ENCODE measurements at regions not wholly inside any gene's neighbourhood (a gene's known extent, or its start where the extent isn't known, plus 50 kb on each side); places are given as distances from the start of the nearest gene placed in this dataset.
"Not testable (repeated sequence)": the region's sequence is repeated elsewhere in the genome, so short reads cannot be mapped to it uniquely, and the experiment has no call there.

DNA sequence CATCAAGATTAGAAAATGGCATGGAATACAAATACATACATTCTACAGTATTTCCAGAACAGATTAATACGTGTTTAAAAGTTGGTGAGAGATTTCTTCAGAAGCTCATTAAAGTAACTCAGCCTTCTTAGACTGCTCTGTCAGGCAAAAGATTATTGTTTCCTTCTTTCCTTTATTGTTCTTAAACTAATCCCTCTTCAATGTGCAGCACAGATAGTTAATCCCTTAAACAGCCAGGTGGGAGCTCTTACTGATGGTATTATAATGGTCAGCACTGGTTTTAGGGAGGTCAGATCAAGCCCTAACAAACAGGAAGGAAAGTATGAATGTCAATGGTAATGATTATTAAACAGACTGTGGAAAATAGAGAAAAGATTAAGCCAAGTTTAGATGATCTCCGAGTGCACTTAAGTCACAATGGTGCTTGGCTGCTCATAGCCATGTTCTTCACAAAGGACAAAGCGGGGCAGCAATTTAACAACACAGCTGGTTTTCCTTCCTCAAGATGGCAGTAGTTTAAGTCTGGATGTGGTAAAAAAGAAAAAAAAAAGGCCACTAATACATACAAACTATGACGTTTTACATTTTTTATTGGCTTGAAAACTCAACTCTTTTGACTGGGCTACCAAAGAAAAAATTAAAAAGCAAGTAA lies 992.6 kb downstream of the PCDH9 start:
- no peak for DNase-seq

DNA sequence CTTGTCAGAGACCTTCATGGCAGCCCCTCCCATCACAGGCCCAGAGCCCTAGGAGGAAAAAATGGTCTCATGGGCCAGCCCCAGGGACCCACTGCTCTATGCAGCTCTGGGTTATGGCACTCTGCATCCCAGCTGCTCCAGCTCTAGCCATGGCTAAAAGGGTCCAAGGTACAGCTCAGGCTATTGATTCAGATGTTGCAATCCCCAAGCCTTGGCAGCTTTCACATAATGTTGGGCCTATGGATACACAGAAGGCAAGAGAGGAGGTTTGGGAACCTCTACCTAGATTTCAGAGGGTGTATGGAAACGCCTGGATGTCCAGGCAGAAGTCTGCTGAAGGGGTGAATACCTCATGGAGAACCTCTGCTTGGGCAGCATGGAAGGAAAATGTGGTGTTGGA lies 996.0 kb downstream of the PCDH9 start:
- no peak for DNase-seq

DNA sequence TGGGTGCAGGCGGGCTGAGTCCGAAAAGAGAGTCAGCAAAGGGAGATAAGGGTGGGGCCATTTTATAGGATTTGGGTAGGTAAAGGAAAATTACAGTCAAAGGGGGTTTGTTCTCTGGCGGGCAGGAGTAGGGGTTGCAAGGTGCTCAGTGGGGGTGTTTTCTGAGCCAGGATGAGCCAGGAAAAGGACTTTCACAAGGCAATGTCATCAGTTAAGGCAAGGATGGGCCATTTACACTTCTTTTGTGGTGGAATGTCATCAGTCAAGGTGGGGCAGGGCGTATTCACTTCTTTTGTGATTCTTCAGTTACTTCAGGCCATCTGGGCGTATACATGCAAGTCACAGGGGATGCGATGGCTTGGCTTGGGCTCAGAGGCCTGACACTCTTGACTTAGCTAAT lies 998.2 kb downstream of the PCDH9 start:
- DNase-seq = not testable (repeated sequence)

DNA sequence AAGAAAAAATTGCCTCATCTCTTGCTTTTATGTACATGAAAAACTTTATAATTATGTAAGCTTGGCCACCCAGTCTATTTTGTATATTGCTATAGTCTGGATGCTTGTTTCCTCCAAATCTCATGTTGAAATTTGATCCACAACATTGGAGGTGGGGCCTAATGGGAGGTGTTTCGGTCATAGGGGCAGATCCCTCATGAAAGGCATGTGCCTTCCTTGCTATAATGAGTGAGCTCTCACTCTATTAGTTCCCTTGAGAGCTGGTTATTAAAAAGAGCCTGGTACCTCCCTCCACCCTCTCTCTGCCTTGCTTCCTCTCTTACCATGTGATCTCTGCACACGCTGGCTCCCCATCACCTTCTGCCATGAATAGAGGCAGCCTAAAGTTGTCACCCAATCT lies 1005.1 kb downstream of the PCDH9 start:
- DNase-seq = no peak

DNA sequence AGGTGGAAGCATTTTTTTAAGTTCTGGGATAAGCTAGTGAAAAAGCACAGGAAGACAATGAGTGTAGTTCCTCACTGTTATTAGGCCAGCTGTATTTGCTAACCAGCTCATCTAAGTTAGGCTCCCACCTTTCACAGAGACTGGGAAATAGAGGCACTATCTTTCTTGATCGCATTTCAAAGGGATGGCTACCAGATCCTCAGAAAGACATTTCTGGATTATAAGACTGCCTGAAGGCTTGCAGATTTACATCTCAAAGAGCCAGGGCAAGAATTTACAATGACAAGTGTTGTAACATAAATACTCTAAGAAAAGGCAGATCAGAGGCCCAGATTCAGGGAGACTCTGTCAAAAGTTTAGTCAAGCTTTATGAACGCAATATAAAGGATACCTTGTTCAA lies 1005.5 kb downstream of the PCDH9 start:
- DNase-seq = no peak

- no peak for DNase-seq
These were observed 1007.2 kb downstream of the PCDH9 start for GRCh38 chr13:66222926-66223325.

GRCh38 chr13:66222127-66222526 lies 1008.0 kb downstream of the PCDH9 start:
- DNase-seq = no peak

GRCh38 chr13:66219506-66219905 lies 1010.6 kb downstream of the PCDH9 start:
- no peak for DNase-seq

DNA sequence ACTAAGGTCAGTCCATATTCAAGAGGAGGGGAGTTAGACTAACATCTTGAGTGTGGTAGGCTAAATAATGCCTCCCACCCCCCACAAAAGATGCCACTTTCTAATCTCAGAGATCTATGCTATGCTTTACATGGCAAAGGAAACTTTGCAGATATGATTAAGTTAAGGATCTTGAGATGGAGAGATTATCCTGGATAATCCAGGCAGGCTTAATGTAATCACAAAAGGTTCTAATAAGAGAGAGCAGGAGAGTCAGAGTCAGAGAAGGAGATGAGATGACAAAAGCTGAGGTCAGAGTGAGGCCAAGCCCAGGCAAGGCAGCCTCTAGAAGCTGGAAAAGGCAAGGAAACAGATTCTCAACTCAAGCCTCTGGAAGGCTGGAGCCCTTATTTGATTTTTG lies 1011.6 kb downstream of the PCDH9 start:
- no peak for DNase-seq

- DNase-seq = no peak
These were observed 1013.4 kb downstream of the PCDH9 start for GRCh38 chr13:66216728-66217127.

- no peak for DNase-seq
These were observed 1015.7 kb downstream of the PCDH9 start for GRCh38 chr13:66214467-66214866.

DNA sequence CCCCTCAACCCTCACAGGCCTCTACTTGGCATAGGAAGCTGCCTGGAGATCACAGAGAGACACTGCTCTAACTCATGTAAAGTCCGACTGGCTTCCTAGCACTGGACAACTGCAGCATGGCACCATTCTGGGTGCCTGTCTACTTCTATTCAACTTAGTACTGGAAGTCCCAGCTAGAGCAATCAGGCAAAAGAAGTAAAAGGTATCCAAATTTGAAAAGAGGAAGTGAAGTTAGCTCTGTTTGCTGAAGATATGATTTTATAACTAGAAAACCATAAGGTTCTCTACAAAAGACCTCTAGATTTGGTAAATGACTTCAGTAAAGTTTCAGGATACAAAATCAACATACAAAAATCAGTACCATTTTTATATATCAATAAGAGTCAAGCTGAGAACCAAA lies 1017.6 kb downstream of the PCDH9 start:
- DNase-seq = no peak

GRCh38 chr13:66210677-66211076 lies 1019.5 kb downstream of the PCDH9 start:
- no peak for DNase-seq

DNA sequence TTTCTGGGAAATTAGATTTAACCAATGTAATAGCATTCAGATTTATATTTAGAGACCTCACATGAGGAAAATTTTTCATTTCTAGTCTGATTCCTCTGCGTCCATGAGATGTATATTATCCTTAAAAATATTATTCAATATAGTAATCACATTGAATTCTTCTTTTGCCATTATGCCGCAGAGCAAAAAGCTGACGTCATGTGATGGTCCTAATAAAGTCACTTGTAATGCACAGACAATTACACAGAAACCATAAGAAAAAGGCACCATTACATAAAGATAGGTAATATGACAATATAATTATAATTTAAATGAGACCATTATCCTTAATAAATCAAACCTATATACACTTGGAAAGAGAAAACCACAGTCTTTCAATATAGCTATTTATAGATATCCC lies 1021.5 kb downstream of the PCDH9 start:
- DNase-seq = no peak

DNA sequence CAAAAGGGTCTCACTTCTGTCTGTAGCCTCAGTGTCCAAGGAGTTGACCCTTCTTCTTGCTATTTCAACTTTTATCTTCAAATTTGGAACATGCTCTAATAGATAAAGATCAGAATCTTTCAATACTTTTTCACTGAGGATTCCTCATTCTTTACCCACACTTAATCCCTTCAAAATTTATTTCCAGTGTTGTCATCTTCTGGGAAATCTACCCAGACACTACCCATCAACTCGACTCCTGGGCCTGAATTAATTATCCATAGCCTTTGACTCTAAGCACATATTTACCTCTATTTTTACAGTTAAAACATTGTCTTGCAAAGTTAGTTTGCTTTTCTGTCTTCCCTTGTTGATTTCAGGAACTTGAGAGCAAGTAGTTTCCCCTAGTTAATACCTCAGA lies 1022.5 kb downstream of the PCDH9 start:
- no peak for DNase-seq

DNA sequence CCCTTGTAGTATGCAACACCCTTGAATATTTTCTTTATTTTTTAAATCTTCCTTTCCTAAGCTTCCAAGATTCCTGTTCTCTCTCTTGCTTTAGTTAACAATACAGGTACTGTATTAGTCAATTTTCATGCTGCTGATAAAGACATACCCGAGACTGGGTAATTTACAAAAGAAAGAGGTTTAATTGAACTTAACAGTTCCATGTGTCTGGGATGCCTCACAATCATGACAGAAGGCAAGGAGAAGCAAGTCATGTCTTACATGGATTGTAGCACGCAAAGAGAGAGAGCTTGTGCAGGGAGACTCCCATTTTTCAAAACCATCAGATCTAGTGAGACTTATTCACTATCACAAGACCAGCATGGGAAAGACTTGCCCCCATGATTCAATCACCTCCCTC lies 1024.3 kb downstream of the PCDH9 start:
- DNase-seq = no peak

GRCh38 chr13:66200555-66200954 lies 1029.6 kb downstream of the PCDH9 start:
- DNase-seq = no peak

DNA sequence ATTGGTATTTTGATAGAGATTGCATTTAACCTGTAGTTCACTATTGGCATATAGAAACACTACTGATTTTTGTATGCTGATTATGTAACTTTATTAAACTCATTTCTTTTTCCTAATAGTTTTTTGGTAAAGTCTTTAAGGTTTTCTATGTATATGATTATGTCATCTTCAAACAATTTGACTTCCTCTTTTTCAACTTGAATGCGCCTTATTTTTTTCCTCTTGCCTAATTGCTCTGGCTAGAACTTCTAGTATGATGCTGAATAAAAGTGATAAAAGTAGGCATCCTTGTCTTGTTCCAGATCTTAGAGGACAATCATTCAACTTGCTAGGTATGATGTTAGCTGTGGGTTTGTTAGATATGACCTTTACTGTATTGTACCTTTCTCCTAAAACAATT lies 1034.9 kb downstream of the PCDH9 start:
- no peak for DNase-seq

DNA sequence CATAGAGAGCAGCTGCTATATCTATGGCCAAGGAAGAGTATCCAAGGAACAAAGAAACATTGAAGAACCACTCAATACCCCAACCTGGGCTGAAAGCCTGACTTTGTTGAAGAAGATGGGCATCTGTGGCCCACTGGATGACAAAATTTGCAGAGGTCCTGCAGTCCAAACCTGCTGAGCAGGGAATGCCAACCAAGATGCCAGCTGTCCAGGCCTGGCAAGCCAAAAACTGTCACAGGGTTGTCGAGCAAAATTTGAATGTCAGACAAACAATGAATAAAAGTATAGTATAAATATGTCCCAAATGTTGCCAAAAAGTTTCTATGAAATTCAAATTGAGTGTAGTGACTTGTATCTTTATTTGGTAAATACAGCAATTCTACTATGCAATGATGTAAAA lies 1040.2 kb downstream of the PCDH9 start:
- no peak for DNase-seq

GRCh38 chr13:66180836-66181235 lies 1049.3 kb downstream of the PCDH9 start:
- no peak for DNase-seq

DNA sequence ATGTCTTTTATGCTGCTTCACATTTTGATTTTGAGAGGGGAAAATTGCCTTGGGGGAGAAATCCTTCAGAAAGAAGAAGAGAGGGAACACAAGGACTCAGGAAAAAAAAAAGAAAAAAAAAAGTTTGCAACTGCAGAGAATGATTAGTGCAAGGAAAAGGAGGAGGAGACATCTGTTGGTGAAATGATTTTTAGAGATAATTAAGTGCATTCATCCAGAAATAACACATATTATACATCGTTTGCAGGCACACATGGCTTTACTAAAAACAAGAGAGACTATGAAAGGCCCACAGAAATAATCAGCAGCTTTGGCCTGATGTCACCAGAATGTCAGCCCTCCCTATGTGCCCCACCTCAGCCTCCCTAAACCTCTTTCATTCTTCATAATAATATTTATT lies 1058.2 kb downstream of the PCDH9 start:
- DNase-seq = no peak

DNA sequence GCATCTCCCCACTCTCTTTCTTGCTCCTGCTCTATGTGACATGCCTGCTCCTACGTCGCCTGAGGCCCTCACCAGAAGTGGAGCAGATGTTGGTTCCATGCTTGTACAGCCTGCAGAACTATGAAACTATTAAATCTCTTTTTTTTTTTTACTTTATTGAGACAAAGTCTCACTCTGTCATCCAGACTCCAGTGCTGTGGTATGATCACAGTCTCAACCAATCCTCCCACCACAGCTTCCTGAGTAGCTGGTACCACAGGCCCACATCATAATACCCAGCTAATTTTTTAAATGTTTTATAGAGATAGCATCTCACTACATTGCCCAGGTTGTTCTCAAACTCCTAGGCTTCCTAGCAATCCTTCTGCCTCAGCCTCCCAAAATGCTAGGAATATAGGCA lies 1067.7 kb downstream of the PCDH9 start:
- DNase-seq = no peak

DNA sequence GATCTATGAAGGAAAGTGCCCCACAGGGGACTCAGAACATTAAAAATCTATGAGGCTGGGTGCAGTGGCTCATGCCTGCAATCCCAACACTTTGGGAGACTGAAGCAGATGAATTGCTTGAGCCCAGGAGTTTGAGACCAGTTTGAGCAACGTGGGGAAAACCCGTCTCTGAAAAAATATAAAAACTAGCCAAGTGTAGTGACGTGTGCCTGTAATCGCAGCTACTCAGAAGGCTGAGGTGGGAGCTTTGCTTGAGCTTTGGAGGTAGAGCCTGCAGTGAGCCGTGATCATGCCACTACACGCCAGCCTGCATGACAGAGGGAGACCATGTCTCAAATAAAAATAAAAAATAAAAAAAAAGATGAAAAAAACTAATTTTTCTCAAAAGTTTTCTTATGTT lies 1070.6 kb downstream of the PCDH9 start:
- no peak for DNase-seq

DNA sequence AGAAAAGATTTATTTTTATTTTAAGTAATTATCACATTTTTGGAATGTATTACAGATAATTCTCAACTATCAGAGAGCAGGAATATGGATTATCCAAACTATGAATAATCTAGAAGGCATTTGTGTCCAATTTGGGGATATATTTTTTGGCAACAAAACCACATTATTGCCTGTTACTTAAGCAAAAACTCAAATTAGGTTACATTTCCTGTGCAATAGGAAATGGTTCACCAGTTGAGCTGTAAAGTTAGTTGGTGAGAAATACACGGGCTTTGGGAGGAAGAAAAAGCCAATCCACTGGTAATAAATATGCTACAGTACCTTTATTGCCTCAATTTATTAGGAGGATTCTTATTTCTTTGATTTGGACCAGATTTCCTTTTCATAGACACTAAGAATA lies 1075.2 kb downstream of the PCDH9 start:
- no peak for DNase-seq

GRCh38 chr13:66154354-66154753 lies 1075.8 kb downstream of the PCDH9 start:
- DNase-seq = no peak

DNA sequence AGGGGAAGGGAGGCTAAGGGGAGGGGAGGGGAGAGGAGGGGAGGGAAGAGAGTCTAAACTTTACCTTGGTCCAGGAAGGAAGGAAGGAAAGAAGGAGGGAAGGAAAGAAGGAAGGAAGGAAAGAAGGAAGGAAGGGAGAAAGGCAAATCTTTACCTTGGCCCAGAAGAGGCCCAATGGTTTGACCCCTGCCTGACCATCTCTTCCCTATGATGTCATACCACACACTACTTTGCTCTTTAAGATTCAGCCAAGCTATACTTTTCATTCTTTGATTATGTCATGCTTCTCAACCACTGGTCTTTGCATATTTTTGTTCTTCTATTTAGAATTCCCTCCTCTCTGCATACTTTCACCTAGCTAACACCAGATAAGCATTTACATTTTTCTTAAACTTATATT lies 1077.5 kb downstream of the PCDH9 start:
- DNase-seq = no peak
